Adrenal gland (tissue), 9 donors: ENCODE measurements at regions not wholly inside any gene's neighbourhood (a gene's known extent, or its start where the extent isn't known, plus 50 kb on each side); places are given as distances from the start of the nearest gene placed in this dataset.

ENCODE experiments used
- DNase-seq, 7 donors: peaks; one replicate each; pipeline ENCODE4 v3.0.0-alpha.2; 2019 to 2020
- H3K27ac ChIP-seq, 5 donors: fragments of 200-600 bp; sonication (generic) in 4 of 5; 1 replicate in 3 of 5; 2 replicates in 2 of 5; pipeline versions ENCODE4 v1.5.1 to v1.8.0; 2016 to 2020; ENCODE audit warnings: mild to moderate bottlenecking in 1 of 5
- H3K27me3 ChIP-seq: fragments of 200-600 bp; 2 replicates; pipeline ENCODE4 v1.8.0; 2021
- H3K36me3 ChIP-seq, 2 donors: fragments of 200-600 bp; replicated peaks in 1 of 2; 1 replicate in 1 of 2; 2 replicates in 1 of 2; pipeline versions ENCODE4 v1.5.1 to v1.8.0; 2018 to 2022
- H3K4me1 ChIP-seq, 2 donors: fragments of 200-600 bp; replicated peaks in 1 of 2; 1 replicate in 1 of 2; 2 replicates in 1 of 2; pipeline versions ENCODE4 v1.5.1 to v1.8.0; 2018 to 2021
- H3K4me3 ChIP-seq, 4 donors: fragments of 200-600 bp; sonication (generic) in 3 of 4; one replicate each; pipeline ENCODE4 v1.5.1; 2016 to 2018
- H3K9me3 ChIP-seq, 3 donors: fragments of 200-600 bp; sonication (generic) in 1 of 3; replicated peaks in 1 of 3; 1 replicate in 2 of 3; 2 replicates in 1 of 3; pipeline versions ENCODE4 v1.5.1 to v1.8.0; 2016 to 2021
- CTCF ChIP-seq, 6 experiments: fragments of 450-650 bp in 4 of 6; fragments of 200-600 bp in 2 of 6; sonication (generic) in 1 of 6; IDR thresholded peaks; 1 replicate in 5 of 6; 2 replicates in 1 of 6; pipeline versions ENCODE4 v1.5.1 to v1.8.0; 2016 to 2021; ENCODE audit warnings: antibody characterized with exemption in 6 of 6, mild to moderate bottlenecking in 2 of 6, moderate library complexity in 1 of 6
- POLR2A ChIP-seq, 2 donors: fragments of 450-650 bp; IDR thresholded peaks; one replicate each; pipeline ENCODE4 v1.6.1; 2017; ENCODE audit warnings: antibody characterized with exemption in 2 of 2, mild to moderate bottlenecking in 2 of 2, moderate library complexity in 1 of 2
- WGBS, 4 donors: extraction: QIAGEN DNeasy Blood & Tissue Kit in 2 of 4; methylation state at CpG; one replicate each; pipeline versions ENCODE4 v1.1.5 to v1.1.7; 2013 to 2017; 5-methylcytosine and 5-hydroxymethylcytosine counted together
- intact Hi-C, 2 donors: fragments of 100-400 bp; cut with DNase I; formaldehyde crosslinking; loops; one replicate each; pipeline versions ENCODE4 v1.14.1 to v1.15.0; 2022 to 2023
- donor health status: healthy with polysubstance abuse.
- donor health status: Bipolar disorder and iron deficiency.
- donor health status: DM: yes; HTN: yes; CAD: no.
- donor health status: DM: no; HTN: no; CAD: no.
- donor health status: DM: no; HTN: no; CAD: no.

GRCh38 chr12:17077594-17077993 is 471.6 kb upstream of the LMO3 start:
- Histone ChIP-seq H3K4me3 (no peak overlapping the region), H3K27ac (no peak overlapping the region), H3K4me1 (no peaks in the 10 kb centered on the region), H3K27me3 (no peaks in the 10 kb centered on the region), H3K9me3 (no peaks in the 10 kb centered on the region), H3K36me3 (no peaks in the 10 kb centered on the region)
- intact Hi-C loops = no loop called here
- DNase-seq = no peak
- TF ChIP-seq CTCF (IDR thresholded peaks at IDR 0.05) = no peak
- no peak for TF ChIP-seq POLR2A (IDR thresholded peaks at IDR 0.05)
- WGBS, 4 donors = 70 to 89% (median 82%) methylated on average over 3 of the region's 3 CpGs

- no peaks in the 10 kb centered on the region for H3K4me1 ChIP-seq
- H3K36me3 ChIP-seq = no peaks in the 10 kb centered on the region
- H3K9me3 ChIP-seq = no peaks in the 10 kb centered on the region
- H3K27me3 ChIP-seq = no peaks in the 10 kb centered on the region
- intact Hi-C loops = no loop called here
- H3K4me3 ChIP-seq = no peak overlapping the region
- H3K27ac ChIP-seq = no peak overlapping the region
- TF ChIP-seq POLR2A (IDR thresholded peaks at IDR 0.05) = no peak
- no peak for TF ChIP-seq CTCF (IDR thresholded peaks at IDR 0.05)
- no peak for DNase-seq
Measured at GRCh38 chr12:17076811-17077210, 470.8 kb upstream of the LMO3 start.

GRCh38 chr12:17076028-17076744 is 470.2 kb upstream of the LMO3 start:
- H3K27me3 ChIP-seq = no peaks in the 10 kb centered on the region
- DNase-seq = no peak
- TF ChIP-seq POLR2A (IDR thresholded peaks at IDR 0.05) = no peak
- TF ChIP-seq CTCF (IDR thresholded peaks at IDR 0.05) = no peak
- H3K9me3 ChIP-seq = no peaks in the 10 kb centered on the region
- no peaks in the 10 kb centered on the region for H3K36me3 ChIP-seq
- H3K27ac ChIP-seq = no peak overlapping the region
- intact Hi-C loops = no loop called here
- no peak overlapping the region for H3K4me3 ChIP-seq
- WGBS, 4 donors = 87 to 92% (median 92%) methylated on average over 2 of the region's 2 CpGs
- H3K4me1 ChIP-seq = no peaks in the 10 kb centered on the region

- Histone ChIP-seq H3K27me3 (no peaks in the 10 kb centered on the region), H3K4me3 (no peak overlapping the region), H3K27ac (no peak overlapping the region), H3K36me3 (no peaks in the 10 kb centered on the region), H3K4me1 (no peaks in the 10 kb centered on the region), H3K9me3 (no peaks in the 10 kb centered on the region)
- intact Hi-C loops = no loop called here
- no peak for DNase-seq
- TF ChIP-seq POLR2A (IDR thresholded peaks at IDR 0.05) (no peak), CTCF (IDR thresholded peaks at IDR 0.05) (no peak)
- WGBS, 4 donors = 40 to 53% (median 46%) methylated on average over 2 of the region's 2 CpGs
Measured at GRCh38 chr12:17064834-17065233, 458.9 kb upstream of the LMO3 start.
